ENCODE measurements at regions not wholly inside any gene's neighbourhood (a gene's known extent, or its start where the extent isn't known, plus 50 kb on each side); places are given as distances from the start of the nearest gene placed in this dataset.

GRCh38 chr7:145088111-145088745 lies 252.4 kb upstream of the TPK1 start:
- TF ChIP-seq SMC3 (conservative IDR thresholded peaks at IDR 0.05; ENCODE audit: poor library complexity), result no peak
- no peak for TF ChIP-seq RAD21 (conservative IDR thresholded peaks at IDR 0.05)
- TF ChIP-seq POLR2AphosphoS5 (IDR thresholded peaks at IDR 0.05), result no peak
- no peak for TF ChIP-seq CTCF (IDR thresholded peaks at IDR 0.05; ENCODE audit: poor library complexity, severe bottlenecking)
- TF ChIP-seq REST (IDR thresholded peaks at IDR 0.05; ENCODE audit: borderline replicate concordance), result no peak
- no peak for TF ChIP-seq EZH2 (IDR thresholded peaks at IDR 0.05; ENCODE audit: borderline replicate concordance, insufficient read depth, low read length, poor library complexity, severe bottlenecking)
- no peak for TF ChIP-seq TAF1 (IDR thresholded peaks at IDR 0.05; ENCODE audit: low read depth)
- TF ChIP-seq MXI1 (conservative IDR thresholded peaks at IDR 0.05; ENCODE audit: poor library complexity, severe bottlenecking), result no peak
- TF ChIP-seq EP300 (conservative IDR thresholded peaks at IDR 0.05; ENCODE audit: poor library complexity, severe bottlenecking), result no peak

Measured in neural cell (in vitro differentiated cells).